PC-3 (cell line): ENCODE measurements at regions not wholly inside any gene's neighbourhood (a gene's known extent, or its start where the extent isn't known, plus 50 kb on each side); places are given as distances from the start of the nearest gene placed in this dataset.

ENCODE experiments used
- CTCF ChIP-seq: fragments of 300-600 bp; sonication (generic); conservative IDR thresholded peaks from 2 replicates; pipeline ENCODE4 v1.5.1; 2017; ENCODE audit warnings: antibody characterized with exemption, low read depth, mild to moderate bottlenecking, low read length
- EZH2 ChIP-seq: fragments of 300-600 bp; sonication (generic); IDR thresholded peaks from one replicate; pipeline ENCODE4 v1.6.1; 2017; ENCODE audit warnings: antibody characterized with exemption, mild to moderate bottlenecking, low read length; ENCODE audit not compliant: unreplicated experiment

GRCh38 chr4:25485104-25485503 is 108.0 kb downstream of the ANAPC4 start:
- TF ChIP-seq CTCF (no peak), EZH2 (no peak)
